ENCODE measurements at regions not wholly inside any gene's neighbourhood (a gene's known extent, or its start where the extent isn't known, plus 50 kb on each side); places are given as distances from the start of the nearest gene placed in this dataset.
"Not testable (repeated sequence)": the region's sequence is repeated elsewhere in the genome, so short reads cannot be mapped to it uniquely, and the experiment has no call there.

GRCh38 chr7:96770758-96771157 lies 61.1 kb upstream of the SEM1 start:
- FAIRE-seq, result no peak

- no peak for FAIRE-seq
Observed at GRCh38 chr7:96772139-96772694, 62.6 kb upstream of the SEM1 start.

- FAIRE-seq, result no peak
Observed at GRCh38 chr7:96773483-96773882, 63.8 kb upstream of the SEM1 start.

- no peak for FAIRE-seq
Observed at GRCh38 chr7:96774358-96774757, 64.7 kb upstream of the SEM1 start.

- no peak for FAIRE-seq
Observed at GRCh38 chr7:96775046-96775445, 65.4 kb upstream of the SEM1 start.

- FAIRE-seq, result no peak
Observed at GRCh38 chr7:96778263-96778662, 68.6 kb upstream of the SEM1 start.

- no peak for FAIRE-seq
Observed at GRCh38 chr7:96781919-96782318, 72.3 kb upstream of the SEM1 start.

- not testable (repeated sequence) for FAIRE-seq
Observed at GRCh38 chr7:96782686-96783298, 73.1 kb upstream of the SEM1 start.

- no peak for FAIRE-seq
Observed at GRCh38 chr7:96784597-96784996, 75.0 kb upstream of the SEM1 start.

- no peak for FAIRE-seq
Observed at GRCh38 chr7:96786261-96786997, 76.8 kb upstream of the SEM1 start.

GRCh38 chr7:96786998-96787395 lies 77.4 kb upstream of the SEM1 start:
- no peak for FAIRE-seq

- no peak for FAIRE-seq
Observed at GRCh38 chr7:96789914-96790313, 80.3 kb upstream of the SEM1 start.

- FAIRE-seq, result no peak
Observed at GRCh38 chr7:96792115-96792514, 82.5 kb upstream of the SEM1 start.

- FAIRE-seq, result no peak
Observed at GRCh38 chr7:96794063-96794462, 84.4 kb upstream of the SEM1 start.

GRCh38 chr7:96800122-96800521 lies 90.5 kb upstream of the SEM1 start:
- FAIRE-seq, result no peak

GRCh38 chr7:96800824-96801223 lies 91.2 kb upstream of the SEM1 start:
- no peak for FAIRE-seq

GRCh38 chr7:96819111-96819700 lies 109.6 kb upstream of the SEM1 start:
- FAIRE-seq, result no peak

- not testable (repeated sequence) for FAIRE-seq
Observed at GRCh38 chr7:96821131-96821530, 111.5 kb upstream of the SEM1 start.

- no peak for FAIRE-seq
Observed at GRCh38 chr7:96822824-96823223, 113.2 kb upstream of the SEM1 start.

- FAIRE-seq, result peak; percentile 63
Observed at GRCh38 chr7:96823274-96823673, 113.6 kb upstream of the SEM1 start.

- no peak for FAIRE-seq
Observed at GRCh38 chr7:96824686-96825085, 115.0 kb upstream of the SEM1 start.

- FAIRE-seq, result no peak
Observed at GRCh38 chr7:96825285-96825684, 115.6 kb upstream of the SEM1 start.

GRCh38 chr7:96826089-96826488 lies 116.4 kb upstream of the SEM1 start:
- FAIRE-seq, result no peak

GRCh38 chr7:96827701-96828100 lies 118.1 kb upstream of the SEM1 start:
- FAIRE-seq, result no peak
